ENCODE measurements at regions not wholly inside any gene's neighbourhood (a gene's known extent, or its start where the extent isn't known, plus 50 kb on each side); places are given as distances from the start of the nearest gene placed in this dataset.

DNA sequence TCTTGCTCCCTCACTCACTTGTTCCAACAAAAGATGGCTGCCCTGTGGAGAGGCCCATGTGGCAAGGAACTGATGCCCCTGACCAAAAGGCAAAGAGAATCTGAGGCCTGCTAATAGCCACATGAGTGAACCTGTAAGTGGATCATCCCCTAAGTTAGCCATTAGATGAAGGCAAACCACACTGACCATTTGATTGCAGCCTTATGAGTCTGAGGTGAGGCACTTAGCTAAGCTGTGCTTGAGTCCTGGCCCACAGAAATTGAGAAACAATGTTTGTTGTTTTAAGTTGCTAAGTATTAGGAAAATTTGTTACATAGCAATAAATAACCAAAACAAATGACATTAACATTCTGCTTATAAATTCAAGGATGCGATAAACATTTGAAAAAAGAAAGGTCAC is 100.1 kb upstream of the BET1 start:
- H3K4me1 ChIP-seq: no peaks in the 10 kb centered on the region
- H3K27ac ChIP-seq: no peak overlapping the region
- no peak for DNase-seq
- H3K27me3 ChIP-seq (ENCODE audit: insufficient read depth in 3 of 3, low read length in 2 of 3): no peaks in the 10 kb centered on the region
- no peak for ATAC-seq
- intact Hi-C loops (cut with DNase I): no loop called here
- WGBS, 3 donors: 40 to 100% (median 97%) methylated on average over 1 of the region's 1 CpG
- no peak for TF ChIP-seq CTCF (IDR thresholded peaks at IDR 0.05)
- H3K36me3 ChIP-seq (ENCODE audit: insufficient read depth in 1 of 2, low read depth in 1 of 2): no peaks in the 10 kb centered on the region
- H3K4me3 ChIP-seq: no peak overlapping the region
- peaks cover 3% of the 10 kb centered on the region for H3K9me3 ChIP-seq

GRCh38 chr7:94109556-94109955 is 105.4 kb upstream of the BET1 start:
- H3K27ac ChIP-seq: no peak overlapping the region
- DNase-seq (no peak), ATAC-seq (no peak)
- H3K4me3 ChIP-seq: no peak overlapping the region
- intact Hi-C loops (cut with DNase I): no loop called here
- no peak for TF ChIP-seq CTCF (IDR thresholded peaks at IDR 0.05)
- H3K27me3 ChIP-seq (ENCODE audit: insufficient read depth in 3 of 3, low read length in 2 of 3): no peaks in the 10 kb centered on the region
- no peaks in the 10 kb centered on the region for H3K4me1 ChIP-seq
- WGBS, 3 donors: 89 to 94% (median 90%) methylated on average over 5 of the region's 5 CpGs
- no peaks in the 10 kb centered on the region for H3K9me3 ChIP-seq
- H3K36me3 ChIP-seq (ENCODE audit: insufficient read depth in 1 of 2, low read depth in 1 of 2): no peaks in the 10 kb centered on the region

DNA sequence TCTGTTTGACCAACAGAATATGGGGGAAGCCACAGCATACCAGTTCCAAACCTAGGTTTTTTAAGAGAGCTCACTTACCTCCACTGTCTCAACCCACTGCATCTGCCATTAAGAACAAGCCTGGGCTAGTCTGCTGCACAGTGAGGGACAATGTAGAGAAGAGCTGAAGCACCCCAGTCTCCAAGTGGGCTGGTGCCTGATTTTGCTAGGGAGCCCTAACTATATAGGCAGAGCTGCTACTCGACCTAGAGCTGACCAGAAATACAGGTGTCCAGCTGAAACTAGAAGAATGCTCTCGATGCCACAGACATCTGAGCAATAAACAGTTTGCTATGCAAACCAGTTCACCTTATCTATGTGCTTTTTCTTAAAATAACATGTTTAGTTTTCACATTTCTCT is 106.9 kb upstream of the BET1 start:
- no peaks in the 10 kb centered on the region for H3K27me3 ChIP-seq (ENCODE audit: insufficient read depth in 3 of 3, low read length in 2 of 3)
- DNase-seq (no peak), ATAC-seq (no peak)
- no peak overlapping the region for H3K27ac ChIP-seq
- H3K36me3 ChIP-seq (ENCODE audit: insufficient read depth in 1 of 2, low read depth in 1 of 2): no peaks in the 10 kb centered on the region
- no peaks in the 10 kb centered on the region for H3K4me1 ChIP-seq
- intact Hi-C loops (cut with DNase I): no loop called here
- no peaks in the 10 kb centered on the region for H3K9me3 ChIP-seq
- H3K4me3 ChIP-seq: no peak overlapping the region
- WGBS, 3 donors: 74 to 89% (median 88%) methylated on average over 2 of the region's 2 CpGs
- TF ChIP-seq CTCF (IDR thresholded peaks at IDR 0.05): no peak

DNA sequence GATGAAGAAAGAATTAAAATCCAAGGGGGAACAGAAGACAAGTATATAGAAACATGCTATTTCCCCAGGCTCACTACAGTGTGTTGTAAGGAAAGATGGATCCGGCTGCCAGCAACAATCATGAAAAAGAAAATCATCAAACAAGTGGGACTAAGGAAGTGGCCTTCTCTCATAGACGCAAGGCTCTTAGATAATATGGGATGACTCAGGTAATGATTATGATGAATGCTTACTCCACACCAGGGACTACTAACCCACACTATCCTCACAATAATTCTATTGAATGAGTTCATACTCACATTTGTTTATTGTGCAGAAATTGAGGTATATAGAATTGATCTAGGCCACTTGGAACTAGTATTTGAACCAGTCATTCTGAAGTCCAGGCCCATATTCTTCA is 111.2 kb upstream of the BET1 start:
- no peak overlapping the region for H3K27ac ChIP-seq
- no peak overlapping the region for H3K4me3 ChIP-seq
- ATAC-seq (no peak), DNase-seq (no peak)
- H3K4me1 ChIP-seq: no peaks in the 10 kb centered on the region
- H3K36me3 ChIP-seq (ENCODE audit: insufficient read depth in 1 of 2, low read depth in 1 of 2): no peaks in the 10 kb centered on the region
- intact Hi-C loops (cut with DNase I): no loop called here
- 87 to 92% (median 88%) methylated on average over 2 of the region's 2 CpGs for WGBS, 3 donors
- no peak for TF ChIP-seq CTCF (IDR thresholded peaks at IDR 0.05)
- H3K9me3 ChIP-seq: no peaks in the 10 kb centered on the region
- H3K27me3 ChIP-seq (ENCODE audit: insufficient read depth in 3 of 3, low read length in 2 of 3): no peaks in the 10 kb centered on the region

- DNase-seq (no peak), ATAC-seq (no peak)
- Histone ChIP-seq H3K4me3 (no peak overlapping the region), H3K27ac (no peak overlapping the region), H3K27me3 (ENCODE audit: insufficient read depth in 3 of 3, low read length in 2 of 3) (no peaks in the 10 kb centered on the region), H3K36me3 (ENCODE audit: insufficient read depth in 1 of 2, low read depth in 1 of 2) (no peaks in the 10 kb centered on the region), H3K9me3 (no peaks in the 10 kb centered on the region), H3K4me1 (no peaks in the 10 kb centered on the region)
- intact Hi-C loops (cut with DNase I): no loop called here
- no peak for TF ChIP-seq CTCF (IDR thresholded peaks at IDR 0.05)
- 65 to 74% (median 68%) methylated on average over 1 of the region's 1 CpG for WGBS, 3 donors
Measured at GRCh38 chr7:94123136-94123535, 119.0 kb upstream of the BET1 start.

Data from psoas muscle (tissue), 7 donors.